ENCODE measurements at regions not wholly inside any gene's neighbourhood (a gene's known extent, or its start where the extent isn't known, plus 50 kb on each side); places are given as distances from the start of the nearest gene placed in this dataset.

GRCh38 chr20:10873026-10873425 lies 199.2 kb upstream of the JAG1 start:
- H3K9me3 ChIP-seq (ENCODE audit: control insufficient read depth, insufficient read depth, low read length): peaks cover 4% of the 10 kb centered on the region
- no peak overlapping the region for H2BK5ac ChIP-seq (ENCODE audit: low read depth, low read length, poor library complexity, severe bottlenecking)
- no peaks in the 10 kb centered on the region for H3K36me3 ChIP-seq (ENCODE audit: control insufficient read depth, insufficient read depth, low read length)
- dilution Hi-C loops (cut with HindIII; ENCODE audit: low sequenced_read_pairs, unreplicated experiment) (no loop called here), in situ Hi-C loops (cut with MboI; ENCODE audit: low sequenced_read_pairs) (no loop called here), intact Hi-C loops (cut with micrococcal nuclease) (no loop called here)
- H4K5ac ChIP-seq (ENCODE audit: low read depth, low read length): no peak overlapping the region
- no peak overlapping the region for H3K27ac ChIP-seq (ENCODE audit: insufficient read depth, low read length)
- H4K91ac ChIP-seq (ENCODE audit: insufficient read depth, low read depth, low read length): no peak overlapping the region
- DNase-seq (no peak), ATAC-seq (ENCODE audit: low read depth) (no peak)
- H3K4me1 ChIP-seq (ENCODE audit: control insufficient read depth, insufficient read depth, low read length): no peaks in the 10 kb centered on the region
- H2BK15ac ChIP-seq (ENCODE audit: low read depth, low read length): no peak overlapping the region
- H3K4ac ChIP-seq (ENCODE audit: low read depth, low read length): no peak overlapping the region
- no peaks in the 10 kb centered on the region for H4K20me1 ChIP-seq (ENCODE audit: insufficient read depth, low read length)
- no peak overlapping the region for H3K18ac ChIP-seq (ENCODE audit: low read depth, low read length)
- H3K27me3 ChIP-seq (ENCODE audit: control insufficient read depth, insufficient read depth, low read length): no peaks in the 10 kb centered on the region
- H3K9me1 ChIP-seq (ENCODE audit: insufficient read depth, low read length): no peaks in the 10 kb centered on the region
- H3K4me2 ChIP-seq (ENCODE audit: low read depth, low read length): no peak overlapping the region
- H2AK5ac ChIP-seq (ENCODE audit: low read depth, low read length): no peak overlapping the region
- no peak overlapping the region for H3K23ac ChIP-seq (ENCODE audit: low read depth, low read length)
- no peak for TF ChIP-seq MAZ (IDR thresholded peaks at IDR 0.05; ENCODE audit: borderline replicate concordance, low read depth, low read length)
- TF ChIP-seq USF2 (IDR thresholded peaks at IDR 0.05; ENCODE audit: low read depth, low read length): no peak
- no peak for TF ChIP-seq MXI1 (IDR thresholded peaks at IDR 0.05; ENCODE audit: borderline replicate concordance, low read depth, low read length)
- no peak for TF ChIP-seq FOS (IDR thresholded peaks at IDR 0.05; ENCODE audit: low read depth, low read length)
- TF ChIP-seq BHLHE40 (IDR thresholded peaks at IDR 0.05; ENCODE audit: low read depth, low read length): no peak
- TF ChIP-seq POLR2A (IDR thresholded peaks at IDR 0.05; ENCODE audit: low read depth, low read length): no peak
- no peak for TF ChIP-seq RFX5 (IDR thresholded peaks at IDR 0.05; ENCODE audit: low read depth, low read length)
- no peak for TF ChIP-seq MAFK (IDR thresholded peaks at IDR 0.05; ENCODE audit: low read depth, low read length)
- TF ChIP-seq RCOR1 (IDR thresholded peaks at IDR 0.05; ENCODE audit: insufficient replicate concordance, low read length): no peak
- TF ChIP-seq CEBPB (IDR thresholded peaks at IDR 0.05; ENCODE audit: low read depth, low read length): no peak
- TF ChIP-seq NFE2L2 (IDR thresholded peaks at IDR 0.05; ENCODE audit: low read depth, low read length): no peak
- no peak for TF ChIP-seq SMC3 (IDR thresholded peaks at IDR 0.05; ENCODE audit: low read depth, low read length)
- TF ChIP-seq ELK1 (IDR thresholded peaks at IDR 0.05; ENCODE audit: borderline replicate concordance, low read depth, low read length): no peak
- TF ChIP-seq RAD21 (IDR thresholded peaks at IDR 0.05; ENCODE audit: low read length): no peak
- H3K4me3 ChIP-seq (ENCODE audit: insufficient read depth, low read depth, low read length): no peak overlapping the region
- H2BK20ac ChIP-seq (ENCODE audit: low read depth, low read length): no peak overlapping the region
- no peak overlapping the region for H2AK9ac ChIP-seq (replicated peaks; ENCODE audit: low read depth, low read length, poor library complexity)
- no peak overlapping the region for H2BK120ac ChIP-seq (ENCODE audit: low read depth, low read length)
- H4K8ac ChIP-seq (ENCODE audit: low read depth in 2 of 2, low read length in 2 of 2): no peak overlapping the region
- ChIA-PET CTCF (interaction anchor here (0.6 kb wide), 1 partner anchor 153 kb away, joined by 3 read pairs; no protein-coding TSS in a partner anchor), POLR2A (ENCODE audit: unreplicated experiment) (interaction anchor here (0.6 kb wide), 1 partner anchor 131 kb away, joined by 3 read pairs; no protein-coding TSS in a partner anchor)
- H3K14ac ChIP-seq (replicated peaks; ENCODE audit: low read depth, low read length): no peak overlapping the region
- no CpG with 5 or more reads among the region's 4 CpGs for WGBS, 2 experiments (ENCODE audit: extremely low coverage in 2 of 2, insufficient read length in 1 of 2)
- no peak overlapping the region for H3K56ac ChIP-seq (ENCODE audit: extremely low read depth, insufficient read depth, low read length)
- no peak overlapping the region for H2AFZ ChIP-seq (replicated peaks; ENCODE audit: low read length, poor library complexity)
- no peak overlapping the region for H3K9ac ChIP-seq (ENCODE audit: low read depth, low read length)
- BruUV-seq (replicated peaks): no TSS peak
- H3K79me1 ChIP-seq (ENCODE audit: low read depth in 1 of 2, low read length in 2 of 2): no peaks in the 10 kb centered on the region
